Activated B cell treated with CpG ODN at 0.5 μM for 24 hours (primary cell): ENCODE measurements at regions not wholly inside any gene's neighbourhood (a gene's known extent, or its start where the extent isn't known, plus 50 kb on each side); places are given as distances from the start of the nearest gene placed in this dataset.
"Not testable (repeated sequence)": the region's sequence is repeated elsewhere in the genome, so short reads cannot be mapped to it uniquely, and the experiment has no call there.

ENCODE experiments used
- ATAC-seq: fragments of 200-7000 bp; cut with Tn5 transposase; one replicate; pipeline ENCODE4 v1.10.0; 2021; ENCODE audit warnings: low read depth, mild to moderate bottlenecking, moderate library complexity
- CTCF ChIA-PET: fragments of 350-600 bp; sonication (Branson Sonifier 250); formaldehyde crosslinking; loops from one replicate; lab custom pipeline; 2021; ENCODE audit warnings: antibody characterized with exemption; lab: Charles Lee
- POLR2A ChIA-PET: fragments of 350-600 bp; sonication (Branson Sonifier 250); formaldehyde crosslinking; loops from one replicate; lab custom pipeline; 2021; ENCODE audit warnings: antibody characterized with exemption; lab: Charles Lee
- DNase-seq: peaks from one replicate; pipeline ENCODE4 v3.0.0; 2022
- H3K27ac Mint-ChIP-seq: one replicate; pipeline ENCODE4 v1.8.0; 2020; ENCODE audit warnings: mixed read lengths
- H3K27me3 Mint-ChIP-seq: one replicate; pipeline ENCODE4 v1.8.0; 2021; ENCODE audit warnings: mixed read lengths
- H3K36me3 Mint-ChIP-seq: one replicate; pipeline ENCODE4 v1.8.0; 2021; ENCODE audit warnings: low read depth, mixed read lengths
- H3K4me1 Mint-ChIP-seq: one replicate; pipeline ENCODE4 v1.8.0; 2021; ENCODE audit warnings: mixed read lengths
- H3K4me3 Mint-ChIP-seq: one replicate; pipeline ENCODE4 v1.8.0; 2020; ENCODE audit warnings: mild to moderate bottlenecking, mixed read lengths
- H3K9me3 Mint-ChIP-seq: one replicate; pipeline ENCODE4 v1.8.0; 2020; ENCODE audit warnings: mixed read lengths
- CTCF ChIP-seq: fragments of 200-600 bp; IDR thresholded peaks from one replicate; pipeline ENCODE4 v1.8.0; 2022; ENCODE audit warnings: antibody characterized with exemption, mild to moderate bottlenecking
- intact Hi-C: fragments of 100-400 bp; cut with micrococcal nuclease; formaldehyde crosslinking; loops from one replicate; pipeline ENCODE4 v1.15.1; 2024

- intact Hi-C loops = no loop called here
- Mint-ChIP-seq H3K4me3 (no peak overlapping the region), H3K36me3 (no peaks in the 10 kb centered on the region), H3K4me1 (no peaks in the 10 kb centered on the region), H3K27ac (no peak overlapping the region), H3K9me3 (peaks cover 3% of the 10 kb centered on the region), H3K27me3 (no peaks in the 10 kb centered on the region)
- no peak for TF ChIP-seq CTCF
- ChIA-PET CTCF (no interaction called here), POLR2A (no interaction called here)
- no peak for DNase-seq
- no peak for ATAC-seq
Measured at GRCh38 chr15:57896114-57896513, 169.4 kb downstream of the ALDH1A2 start.

- POLR2A ChIA-PET, H3K27me3 Mint-ChIP-seq, ATAC-seq, H3K4me1 Mint-ChIP-seq, H3K27ac Mint-ChIP-seq, intact Hi-C loops, DNase-seq, H3K36me3 Mint-ChIP-seq, H3K4me3 Mint-ChIP-seq, CTCF ChIA-PET, H3K9me3 Mint-ChIP-seq: not testable (repeated sequence)
Measured at GRCh38 chr15:57896899-57897298, 168.6 kb downstream of the ALDH1A2 start.

GRCh38 chr15:57897870-57898269 is 167.6 kb downstream of the ALDH1A2 start:
- POLR2A ChIA-PET = no interaction called here
- H3K4me1 Mint-ChIP-seq = no peaks in the 10 kb centered on the region
- no peak for ATAC-seq
- H3K9me3 Mint-ChIP-seq = no peaks in the 10 kb centered on the region
- TF ChIP-seq CTCF = no peak
- DNase-seq = no peak
- no peak overlapping the region for H3K27ac Mint-ChIP-seq
- CTCF ChIA-PET = no interaction called here
- H3K4me3 Mint-ChIP-seq = no peak overlapping the region
- intact Hi-C loops = no loop called here
- H3K27me3 Mint-ChIP-seq = no peaks in the 10 kb centered on the region
- H3K36me3 Mint-ChIP-seq = no peaks in the 10 kb centered on the region

- ChIA-PET POLR2A (no interaction called here), CTCF (no interaction called here)
- Mint-ChIP-seq H3K27me3 (peaks cover 9% of the 10 kb centered on the region), H3K4me1 (no peaks in the 10 kb centered on the region), H3K9me3 (no peaks in the 10 kb centered on the region), H3K27ac (no peak overlapping the region), H3K36me3 (no peaks in the 10 kb centered on the region), H3K4me3 (no peak overlapping the region)
- no peak for TF ChIP-seq CTCF
- intact Hi-C loops = no loop called here
- no peak for ATAC-seq
- DNase-seq = no peak
Measured at GRCh38 chr15:57902155-57902554, 163.4 kb downstream of the ALDH1A2 start.
